ENCODE measurements at regions not wholly inside any gene's neighbourhood (a gene's known extent, or its start where the extent isn't known, plus 50 kb on each side); places are given as distances from the start of the nearest gene placed in this dataset.

DNA sequence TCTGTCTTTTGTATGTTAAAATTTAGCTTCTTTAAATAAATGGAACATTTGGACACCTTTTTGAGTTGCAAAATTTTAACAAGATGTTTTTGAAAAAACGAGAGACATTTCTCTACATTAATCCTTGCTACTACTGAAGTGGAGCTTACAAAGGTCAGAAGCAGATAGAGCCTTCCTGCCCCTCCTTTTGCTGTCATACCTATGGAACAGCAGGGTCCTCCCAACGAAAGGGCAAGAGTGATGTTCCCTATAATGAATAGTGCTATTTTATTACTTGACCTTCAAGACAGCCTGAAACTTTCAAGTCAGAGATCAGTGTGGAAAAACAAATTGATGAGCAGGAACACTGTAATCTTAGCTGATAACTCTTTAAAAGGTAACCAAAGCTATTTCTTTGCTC lies 1538.9 kb downstream of the PLA2G4A start:
- no peak for DNase-seq

DNA sequence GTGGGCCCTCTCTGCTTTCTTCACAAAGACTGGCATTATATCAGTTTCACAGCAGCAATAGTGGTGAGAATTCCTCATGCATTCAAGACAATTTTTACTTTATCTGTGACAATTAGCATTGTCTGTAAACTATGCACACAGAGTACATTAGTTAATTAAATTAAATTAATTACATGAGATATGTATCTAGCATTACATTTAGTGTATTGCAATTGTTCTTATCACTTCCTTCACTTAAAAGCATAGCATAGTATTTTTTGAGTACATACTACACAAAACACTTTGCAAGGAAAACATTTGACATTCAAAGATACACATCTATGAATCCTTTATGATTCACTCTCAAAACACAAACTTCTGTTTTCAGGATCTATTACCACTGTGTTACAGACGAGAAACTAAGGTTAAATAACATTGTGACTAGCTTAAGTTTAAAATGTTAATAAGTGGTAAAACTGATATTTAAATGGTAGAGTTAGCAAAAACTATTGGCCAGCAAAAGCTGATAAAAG lies 1542.6 kb downstream of the PLA2G4A start:
- no peak for DNase-seq

DNA sequence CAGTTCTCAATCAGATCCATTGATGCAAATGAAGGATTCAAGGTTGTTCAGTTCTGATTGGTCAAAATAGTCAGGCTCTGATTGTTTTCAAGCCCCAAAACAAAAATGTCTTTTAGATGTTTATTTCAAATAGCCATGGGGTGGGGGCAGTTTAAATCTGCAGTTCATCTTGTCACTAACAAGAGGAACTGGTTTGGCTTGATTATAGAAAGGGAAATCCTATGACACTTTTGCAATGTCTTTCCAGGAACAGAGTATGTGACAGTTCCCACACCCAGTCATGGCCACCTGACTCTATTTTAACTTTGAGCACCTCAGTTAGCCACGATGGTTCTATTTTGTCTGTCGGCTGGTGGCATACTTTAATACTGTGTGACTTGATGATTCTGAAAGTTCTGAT lies 1544.1 kb downstream of the PLA2G4A start:
- DNase-seq, result no peak

DNA sequence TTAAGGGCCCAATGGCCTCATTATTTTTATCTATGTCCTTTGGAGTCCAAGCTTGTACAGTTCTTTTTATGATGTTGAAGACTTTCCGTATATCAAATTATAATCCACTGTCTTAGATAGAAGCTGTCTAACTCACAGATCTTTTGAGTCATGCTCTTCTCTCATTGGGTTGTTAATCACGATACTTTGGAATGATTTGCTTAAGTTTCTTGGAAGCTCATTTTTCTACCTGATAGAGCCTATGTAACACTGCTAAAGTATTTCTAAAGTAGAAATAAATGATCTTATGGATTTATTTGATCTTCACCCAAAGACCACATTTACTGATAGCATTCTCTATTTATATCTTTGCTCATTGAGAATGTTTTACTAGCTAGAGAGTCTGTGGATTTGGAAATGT lies 1554.1 kb downstream of the PLA2G4A start:
- DNase-seq, result no peak

DNA sequence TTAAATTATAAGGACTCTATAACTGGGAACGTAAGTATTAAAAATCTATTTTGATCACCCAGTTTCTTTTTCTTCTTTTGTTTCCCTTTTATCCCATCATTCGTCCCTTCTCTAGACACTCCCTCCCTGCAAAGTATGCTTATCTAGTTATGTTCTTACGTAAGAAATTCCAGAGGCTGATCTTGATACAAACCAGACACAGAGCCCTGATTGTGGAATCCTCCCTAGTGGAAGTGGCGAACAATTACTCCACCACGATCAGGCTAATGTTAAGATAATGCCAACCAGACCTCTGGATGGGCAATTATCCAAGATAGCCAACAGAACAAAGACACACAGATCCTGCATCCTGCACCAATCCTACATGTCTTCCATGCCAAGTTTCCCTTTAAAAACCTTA lies 1557.4 kb downstream of the PLA2G4A start:
- no peak for DNase-seq

DNA sequence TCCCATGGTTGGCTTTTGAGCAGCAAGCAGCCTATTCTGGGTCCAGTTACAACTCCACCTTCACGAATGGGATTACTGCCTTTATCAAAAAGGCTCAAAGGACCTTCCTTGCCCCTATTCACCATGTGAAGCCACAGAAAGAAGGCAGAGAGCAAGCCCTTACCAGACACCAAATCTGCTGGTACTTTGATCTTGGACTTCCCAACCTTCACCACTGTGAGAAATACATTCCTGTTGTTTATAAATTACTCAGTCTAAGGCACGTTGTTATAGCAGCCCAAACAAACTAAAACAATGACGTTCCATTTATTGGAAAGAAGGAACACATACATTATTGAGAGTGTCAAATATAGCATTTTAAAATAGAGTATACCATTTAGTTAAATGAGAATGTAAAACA lies 1557.9 kb downstream of the PLA2G4A start:
- DNase-seq, result no peak

DNA sequence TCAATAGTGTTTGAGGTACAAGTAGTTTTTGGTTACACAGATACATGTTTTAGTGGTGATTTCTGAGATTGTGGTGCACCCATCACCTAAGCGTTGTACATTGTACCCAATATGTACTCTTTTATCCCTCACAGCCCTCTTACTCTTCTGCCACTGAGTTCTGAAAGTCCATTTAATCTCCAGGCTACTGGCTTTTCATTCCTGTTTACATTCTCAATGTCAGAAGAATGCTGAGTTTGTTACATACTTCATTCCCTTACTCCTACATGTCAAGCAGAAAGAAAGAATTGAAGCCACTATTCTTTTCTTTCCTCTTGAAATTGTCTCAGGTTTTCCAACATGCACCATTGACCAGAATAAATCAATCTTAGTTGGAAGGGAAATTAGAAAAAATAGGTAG lies 1565.9 kb downstream of the PLA2G4A start:
- no peak for DNase-seq

DNA sequence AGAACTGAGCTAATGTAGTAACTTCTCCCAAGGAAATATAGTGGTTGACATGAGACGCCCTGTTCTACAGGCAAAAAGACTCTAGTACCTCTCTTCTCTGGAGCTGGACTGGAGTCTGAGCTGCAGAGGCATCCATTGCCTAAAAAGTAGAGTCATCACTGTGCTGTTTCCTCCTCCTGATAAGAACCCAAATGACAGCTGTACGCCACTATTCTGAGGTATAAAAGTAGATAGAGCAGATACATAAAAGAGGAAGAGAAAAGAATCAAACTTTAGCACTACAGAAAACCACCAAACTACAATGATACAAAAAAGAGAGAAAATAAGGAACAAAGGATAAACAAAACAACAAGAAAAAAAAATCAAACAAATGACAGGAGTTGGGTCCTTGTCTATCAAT lies 1568.8 kb downstream of the PLA2G4A start:
- DNase-seq, result no peak

DNA sequence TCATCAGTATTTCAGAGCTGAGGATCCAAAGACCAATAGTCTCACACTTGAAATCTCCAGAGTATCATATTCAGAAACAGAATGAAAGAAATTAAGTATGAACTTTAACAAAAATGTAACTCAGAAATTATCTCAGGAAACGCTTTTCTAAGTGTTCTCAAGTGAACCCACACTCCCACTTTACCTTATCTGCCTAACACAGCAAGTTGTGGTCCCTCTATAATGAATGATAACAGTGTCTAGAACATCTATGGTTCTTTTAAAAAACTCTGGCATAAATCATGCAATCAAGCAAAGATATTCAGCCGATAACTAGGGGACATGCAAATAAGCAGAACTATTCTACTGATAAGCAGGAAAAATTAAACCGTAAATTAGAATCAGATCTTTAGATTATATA lies 1574.2 kb downstream of the PLA2G4A start:
- DNase-seq, result no peak

DNA sequence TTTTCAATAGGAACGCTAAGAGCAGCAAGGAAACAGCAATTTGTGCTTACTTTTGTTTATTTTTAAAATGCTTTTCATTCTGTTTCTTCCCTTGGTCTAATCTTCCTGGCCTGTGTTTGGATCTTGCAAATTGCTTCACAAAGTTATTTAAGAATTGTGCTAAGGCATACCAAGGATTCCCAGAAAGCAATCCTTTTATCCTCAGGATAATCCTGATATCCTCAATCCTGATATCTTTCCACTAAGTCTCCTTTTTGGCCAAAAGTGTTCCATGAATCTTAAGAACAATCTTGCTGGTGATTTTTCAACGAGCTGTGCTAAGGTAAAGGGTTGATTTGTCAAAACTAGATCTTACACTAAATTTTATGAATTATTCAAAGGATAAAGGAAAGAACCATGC lies 1577.9 kb downstream of the PLA2G4A start:
- no peak for DNase-seq

DNA sequence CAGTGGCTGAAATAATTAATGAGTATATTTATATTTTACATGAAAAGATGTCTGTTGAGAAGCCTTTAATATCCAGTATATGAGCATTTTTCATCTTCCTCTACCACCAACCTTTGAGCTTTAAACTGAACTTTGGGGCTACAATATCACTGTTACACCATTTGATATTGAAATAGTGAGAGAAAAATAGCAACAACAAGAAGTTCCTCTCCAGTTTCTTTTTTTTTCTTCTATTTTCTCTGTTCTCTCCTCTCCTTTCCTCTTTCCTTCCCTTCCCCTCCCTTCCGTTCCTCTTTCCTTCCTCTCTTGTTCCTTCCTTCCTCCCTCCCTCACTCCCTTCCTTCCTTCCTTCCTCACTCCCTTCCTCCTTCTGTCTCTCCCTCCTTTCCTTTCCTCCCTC lies 1591.4 kb downstream of the PLA2G4A start:
- DNase-seq, result no peak

DNA sequence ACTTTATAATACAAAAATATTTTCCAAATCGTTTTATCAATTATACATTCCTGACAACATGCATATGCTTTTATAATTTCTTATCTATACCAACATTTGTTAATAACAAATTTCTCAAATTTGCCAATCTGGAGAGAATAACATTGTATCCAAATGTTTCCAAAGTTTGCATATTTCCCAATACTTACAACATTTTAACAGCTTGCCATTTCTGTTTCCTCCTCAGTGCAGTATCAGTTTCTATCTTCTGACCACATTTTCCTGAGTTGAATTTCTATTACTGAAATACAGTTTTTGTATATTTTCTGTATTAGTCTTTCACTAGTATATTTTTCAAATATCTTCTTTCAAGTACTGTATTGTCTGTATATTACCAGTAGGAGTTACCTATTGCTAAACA lies 1594.3 kb downstream of the PLA2G4A start:
- no peak for DNase-seq

DNA sequence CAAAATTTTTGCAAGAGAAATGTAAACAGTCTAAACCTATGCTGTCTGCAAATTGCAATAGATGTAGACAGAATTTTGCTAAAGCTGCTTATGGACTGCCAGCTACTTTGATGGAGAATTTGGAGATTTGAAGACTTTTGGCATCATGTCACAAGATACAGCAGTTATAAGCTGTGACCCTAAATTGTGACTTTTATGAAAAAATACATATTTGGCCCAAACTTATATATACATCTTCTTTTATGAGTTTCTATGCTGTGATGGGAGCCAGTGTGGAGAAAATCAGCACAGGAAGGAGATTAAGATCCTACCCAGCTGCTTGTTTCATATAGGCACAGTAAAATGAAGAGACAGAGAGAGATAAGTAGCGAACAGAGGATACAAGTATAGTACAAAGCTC lies 1595.4 kb downstream of the PLA2G4A start:
- no peak for DNase-seq

DNA sequence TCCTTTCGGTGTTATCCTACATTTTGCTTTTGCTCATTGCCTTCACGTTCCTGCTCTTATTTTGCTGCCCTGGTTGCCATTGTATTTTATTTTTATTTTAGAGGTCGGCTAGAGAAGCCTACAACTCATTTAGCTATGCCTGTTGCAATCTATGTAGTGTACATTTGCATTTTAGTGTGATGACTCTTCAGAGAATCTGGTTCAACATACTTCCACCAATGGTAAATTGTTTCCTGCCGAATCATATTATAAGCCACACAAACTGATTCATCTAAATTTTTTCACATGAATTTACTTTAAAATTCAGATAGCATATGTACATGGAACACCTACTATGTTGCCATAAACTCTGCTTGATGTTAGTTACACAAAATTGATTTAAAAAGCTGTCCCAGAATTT lies 1596.9 kb downstream of the PLA2G4A start:
- DNase-seq, result no peak

DNA sequence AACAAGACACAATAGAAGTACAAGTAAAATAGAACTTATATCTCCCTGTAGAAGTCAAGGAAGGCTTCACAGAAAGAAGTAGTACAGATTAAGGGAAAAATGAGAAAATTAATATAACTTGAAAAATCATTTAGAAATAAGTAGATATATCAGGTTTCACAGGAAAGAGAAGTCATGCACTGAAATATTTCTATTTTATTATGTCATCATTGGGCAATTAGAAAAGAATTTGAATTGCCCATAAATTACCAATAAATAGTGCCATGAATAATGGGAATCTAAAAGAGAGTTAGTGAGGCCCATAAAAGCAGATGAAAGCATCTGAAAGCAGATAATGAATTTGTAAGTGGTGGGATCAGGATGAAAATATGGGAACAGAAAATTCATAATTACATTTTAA lies 1597.8 kb downstream of the PLA2G4A start:
- DNase-seq, result no peak

DNA sequence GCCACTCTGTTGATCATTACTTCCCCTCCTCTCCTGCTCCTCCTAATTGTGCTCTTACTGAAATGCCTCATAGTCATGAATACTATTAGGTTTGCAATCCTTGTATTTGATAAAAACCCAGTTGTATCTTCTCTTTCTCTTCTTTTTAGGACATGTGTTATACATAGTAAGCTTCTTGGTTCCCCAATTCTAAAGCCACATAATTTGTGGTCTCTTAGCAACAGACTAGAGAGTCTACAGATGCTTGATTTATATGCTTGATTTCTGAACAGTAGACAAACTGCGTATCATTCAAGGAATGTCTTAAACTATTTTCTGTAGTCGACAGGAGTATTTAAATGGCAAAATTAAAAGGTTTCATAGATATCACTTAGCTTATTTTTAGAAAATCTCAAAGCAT lies 1598.9 kb downstream of the PLA2G4A start:
- no peak for DNase-seq

DNA sequence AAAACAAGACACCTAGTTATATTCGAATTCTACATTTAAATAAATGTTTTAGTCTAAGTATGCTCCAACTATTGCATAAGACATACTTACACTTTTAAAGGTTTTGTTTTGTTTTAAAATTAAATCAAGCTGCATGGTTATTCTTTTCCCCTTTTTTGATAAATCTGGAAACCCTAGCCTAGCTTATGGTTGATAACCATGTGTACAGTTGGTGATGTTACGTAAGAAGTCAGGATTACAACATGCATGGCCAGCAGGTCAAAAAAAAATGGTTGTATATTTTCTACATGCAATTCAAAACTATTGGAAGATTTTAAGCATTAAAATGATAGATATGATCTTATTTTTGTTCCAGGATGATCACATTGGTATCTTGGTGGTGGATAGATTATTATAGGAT lies 1600.6 kb downstream of the PLA2G4A start:
- no peak for DNase-seq

DNA sequence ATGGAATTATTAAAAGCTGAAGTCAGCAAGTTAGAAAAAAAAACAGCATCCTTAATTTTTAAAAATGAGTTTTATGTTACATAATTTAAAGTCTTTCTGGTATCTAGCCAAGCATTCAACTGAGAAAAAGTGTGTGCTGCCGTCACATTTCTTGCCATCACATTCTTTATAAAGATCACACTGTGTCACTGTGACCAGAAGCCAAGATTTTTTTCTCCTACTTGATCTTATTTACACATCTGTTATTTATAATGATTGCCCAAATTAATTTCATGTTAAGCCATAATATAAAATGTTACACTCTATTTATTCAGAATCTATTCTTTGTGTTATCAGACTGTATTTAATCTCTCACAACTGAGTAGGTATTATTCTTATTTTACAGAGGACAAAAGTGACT lies 1603.7 kb downstream of the PLA2G4A start:
- DNase-seq, result no peak

DNA sequence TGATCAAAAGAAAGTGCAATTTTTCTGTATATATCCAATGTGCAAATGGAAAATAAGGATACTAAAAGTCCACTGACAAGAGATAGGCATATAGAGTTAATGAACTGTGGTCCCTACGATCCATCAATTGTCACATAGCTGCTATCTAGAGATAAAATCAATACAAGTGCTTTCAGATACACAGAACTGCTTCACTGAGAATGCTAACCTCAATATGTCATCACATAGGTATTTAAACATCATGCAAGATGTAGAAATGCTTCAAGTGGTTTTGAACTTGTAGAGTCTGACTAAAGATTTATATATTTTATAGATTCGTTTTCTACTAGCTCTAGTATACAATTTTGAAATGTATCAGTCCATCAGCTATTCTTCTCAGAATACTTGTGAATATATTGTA lies 1604.7 kb downstream of the PLA2G4A start:
- DNase-seq, result no peak

DNA sequence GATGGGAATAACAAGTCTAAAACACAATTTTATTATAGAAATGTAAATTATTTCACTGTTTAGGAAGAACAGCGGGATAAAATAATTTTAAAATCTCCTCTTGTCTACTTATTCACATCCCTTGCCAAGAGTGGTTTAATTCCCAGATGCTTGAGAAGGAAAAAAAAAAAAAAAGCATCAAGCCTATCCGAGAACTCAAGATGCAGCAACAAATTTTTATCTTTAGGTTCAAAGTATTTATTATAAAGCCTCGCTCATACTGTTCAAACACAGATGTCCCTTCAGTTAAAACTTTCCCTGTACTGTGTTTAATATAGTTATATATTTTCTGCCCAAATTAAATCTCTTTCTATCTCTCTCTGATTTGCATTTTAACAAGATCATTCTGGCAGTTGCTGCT lies 1615.8 kb downstream of the PLA2G4A start:
- DNase-seq, result no peak

DNA sequence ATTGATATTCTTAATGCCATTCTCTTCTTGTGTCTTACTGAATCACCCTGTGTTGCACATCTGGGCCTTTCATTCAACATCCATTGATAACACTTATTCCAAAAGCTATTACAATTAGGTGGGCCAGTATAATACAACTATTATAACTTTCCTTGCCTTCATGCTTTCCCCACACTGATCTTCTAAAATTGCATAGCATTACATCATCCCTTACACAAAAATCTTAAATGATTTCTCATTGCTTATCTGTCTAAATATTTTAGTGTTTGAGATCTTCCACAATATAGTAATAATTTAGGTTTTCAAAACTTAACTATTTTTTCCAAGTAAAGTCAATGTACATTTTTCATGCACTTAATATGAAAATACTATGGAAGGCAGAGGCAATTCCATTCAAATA lies 1634.1 kb downstream of the PLA2G4A start:
- DNase-seq, result no peak

DNA sequence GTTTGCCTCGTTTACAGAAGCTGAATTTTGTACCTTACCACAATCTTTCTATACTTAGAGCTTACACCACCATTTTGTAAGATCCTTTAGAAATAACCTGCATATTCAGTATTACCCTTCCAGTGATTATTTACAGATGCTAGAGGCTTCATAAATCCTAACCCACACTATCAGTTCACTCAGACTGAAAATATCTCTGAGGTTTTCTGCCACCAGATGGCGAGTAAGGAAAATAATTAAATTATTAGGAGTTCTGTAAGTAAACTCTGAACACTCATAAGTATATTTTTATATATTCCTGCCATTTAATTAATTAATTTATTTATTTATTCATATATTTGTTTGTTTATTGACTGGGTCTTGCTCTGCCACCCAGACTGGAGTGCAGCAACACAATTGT lies 1635.2 kb downstream of the PLA2G4A start:
- DNase-seq, result no peak

DNA sequence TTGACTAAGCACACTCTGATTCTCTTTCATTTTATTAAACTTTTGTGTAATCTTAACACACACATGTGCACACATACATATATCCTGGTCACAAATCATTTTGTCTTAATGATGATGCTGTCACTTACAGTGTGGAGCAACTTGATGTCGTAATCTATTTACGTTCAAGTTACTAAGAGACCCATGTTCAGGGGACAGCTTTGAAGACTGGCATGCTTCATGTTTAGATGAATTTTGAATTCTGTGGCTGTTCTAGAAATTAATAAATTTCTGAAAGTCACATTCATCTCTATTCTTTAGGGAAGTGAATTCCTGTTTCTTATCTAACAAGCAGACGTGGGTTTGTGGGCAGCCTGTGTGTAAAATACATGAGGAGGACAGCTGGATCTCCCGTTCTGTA lies 1637.8 kb downstream of the PLA2G4A start:
- no peak for DNase-seq

DNA sequence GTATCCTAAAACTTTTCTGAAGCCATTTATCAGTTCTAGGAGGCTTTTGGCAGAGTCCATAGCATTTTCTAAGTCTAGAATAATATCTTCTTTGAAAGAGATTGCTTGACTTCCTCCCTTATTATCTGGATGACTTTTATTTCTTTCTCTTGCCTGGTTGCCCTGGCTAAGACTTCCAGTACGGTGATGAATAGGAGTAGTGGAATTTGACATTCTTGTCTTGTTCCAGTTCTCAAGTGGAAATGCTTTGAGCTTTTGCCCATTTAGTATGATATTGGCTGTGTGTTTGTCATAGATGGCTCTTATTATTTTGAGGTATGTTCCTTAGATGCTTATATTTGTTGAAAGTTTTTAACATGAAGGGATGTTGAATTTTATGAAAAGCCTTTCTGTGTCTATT lies 1647.9 kb downstream of the PLA2G4A start:
- DNase-seq, result no peak

DNA sequence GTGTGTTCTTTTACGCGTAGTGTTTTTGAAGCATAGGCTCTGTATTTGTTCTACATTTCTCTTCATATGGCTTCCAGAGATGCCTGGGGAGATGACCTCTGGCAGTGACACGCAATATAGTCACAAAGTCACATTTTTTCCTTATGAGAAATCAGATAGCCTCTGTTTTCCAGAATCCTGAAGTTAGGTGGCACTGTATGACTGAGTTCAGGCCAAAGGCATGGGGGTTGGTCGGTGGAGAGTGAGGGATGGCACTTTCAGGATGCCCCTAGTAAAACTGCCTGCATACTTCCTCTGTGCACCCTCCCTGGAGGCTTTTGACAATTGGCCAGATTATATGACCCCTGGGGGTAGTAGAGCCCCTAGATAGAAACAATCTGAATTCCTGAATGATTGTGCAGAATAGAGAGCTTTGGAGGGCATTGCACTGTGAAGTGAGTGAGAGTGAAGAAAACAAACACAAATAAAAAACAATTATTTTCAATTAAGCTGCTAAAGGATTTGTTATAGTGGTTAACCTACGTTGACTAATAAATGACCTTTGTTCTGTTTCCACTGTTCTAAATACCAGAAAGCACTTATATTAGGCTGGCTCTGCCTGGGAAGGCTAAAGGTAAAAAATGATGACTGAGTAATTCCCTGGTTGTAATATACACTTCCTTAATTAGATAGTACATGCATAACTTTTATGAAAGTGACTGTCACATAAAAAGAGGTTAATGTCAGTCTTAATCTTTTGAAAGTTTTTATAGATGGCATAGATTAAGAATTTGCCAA lies 1660.8 kb downstream of the PLA2G4A start:
- no peak for DNase-seq

Data from NCI-H187 treated with DMSO at 0.1 percent for 48 hours (cell line).